Neural progenitor cell (in vitro differentiated cells): ENCODE measurements at regions not wholly inside any gene's neighbourhood (a gene's known extent, or its start where the extent isn't known, plus 50 kb on each side); places are given as distances from the start of the nearest gene placed in this dataset.

Source experiments
- DNase-seq: peaks from one replicate; pipeline ENCODE4 v3.0.0-alpha.2; 2016; ENCODE audit warnings: low spot score
- H2AFZ ChIP-seq: fragments of 200-600 bp; sonication (generic); replicated peaks from 2 replicates; pipeline ENCODE4 v1.6.1; 2016; ENCODE audit warnings: antibody characterized with exemption
- H3F3A ChIP-seq: fragments of 200-600 bp; sonication (generic); 2 replicates; pipeline ENCODE4 v1.6.1; 2016; ENCODE audit warnings: antibody characterized with exemption, low read depth
- H3K27ac ChIP-seq: fragments of 200-600 bp; sonication (generic); 2 replicates; pipeline ENCODE4 v1.5.1; 2016; ENCODE audit warnings: mild to moderate bottlenecking
- H3K27me3 ChIP-seq: fragments of 200-600 bp; sonication (generic); 2 replicates; pipeline ENCODE4 v1.6.1; 2016; ENCODE audit warnings: mild to moderate bottlenecking, moderate library complexity
- H3K36me3 ChIP-seq: fragments of 200-600 bp; sonication (generic); 2 replicates; pipeline ENCODE4 v1.5.1; 2016
- H3K4me1 ChIP-seq: fragments of 200-600 bp; sonication (generic); 2 replicates; pipeline ENCODE4 v1.6.1; 2016; ENCODE audit warnings: mixed run types
- H3K4me2 ChIP-seq: fragments of 200-600 bp; sonication (generic); 2 replicates; pipeline ENCODE4 v1.6.1; 2016
- H3K4me3 ChIP-seq: fragments of 200-600 bp; sonication (generic); 2 replicates; pipeline ENCODE4 v1.5.1; 2016
- H3K79me2 ChIP-seq: fragments of 200-600 bp; sonication (generic); 2 replicates; pipeline ENCODE4 v1.6.1; 2016; ENCODE audit warnings: low read depth
- H3K9ac ChIP-seq: fragments of 200-600 bp; sonication (generic); 2 replicates; pipeline ENCODE4 v1.6.1; 2016
- H3K9me3 ChIP-seq: fragments of 200-600 bp; sonication (generic); 2 replicates; pipeline ENCODE4 v1.5.1; 2016; ENCODE audit warnings: low read depth
- H4K20me1 ChIP-seq: fragments of 200-600 bp; sonication (generic); 2 replicates; pipeline ENCODE4 v1.6.1; 2016; ENCODE audit warnings: low read depth
- H3K27ac Mint-ChIP-seq: 3 replicates; pipeline ENCODE4 v1.8.0; 2021; ENCODE audit warnings: mixed read lengths
- H3K27me3 Mint-ChIP-seq: 2 replicates; pipeline ENCODE4 v1.8.0; 2022; ENCODE audit warnings: low read depth, mild to moderate bottlenecking, inconsistent platforms, moderate library complexity, mixed read lengths; ENCODE audit not compliant: insufficient read depth
- H3K36me3 Mint-ChIP-seq: 3 replicates; pipeline ENCODE4 v1.8.0; 2021; ENCODE audit warnings: mixed read lengths
- H3K4me1 Mint-ChIP-seq: 3 replicates; pipeline ENCODE4 v1.8.0; 2021; ENCODE audit warnings: mixed read lengths
- H3K4me3 Mint-ChIP-seq: 3 replicates; pipeline ENCODE4 v1.8.0; 2021; ENCODE audit warnings: mild to moderate bottlenecking, moderate library complexity, mixed read lengths
- H3K9me3 Mint-ChIP-seq: 3 replicates; pipeline ENCODE4 v1.8.0; 2020; ENCODE audit warnings: mixed read lengths
- EZH2 ChIP-seq: fragments of 200-600 bp; sonication (generic); IDR thresholded peaks from 2 replicates; pipeline ENCODE4 v1.6.1; 2017; ENCODE audit warnings: antibody characterized with exemption, mild to moderate bottlenecking, moderate library complexity
- EZH2phosphoT487 ChIP-seq: fragments of 200-600 bp; sonication (generic); IDR thresholded peaks from 2 replicates; pipeline ENCODE4 v1.6.1; 2017; ENCODE audit warnings: antibody characterized with exemption
- TF ChIP-seq, protein P1 (sequence below): fragments of 200-600 bp; sonication (generic); IDR thresholded peaks from 2 replicates; pipeline ENCODE4 v1.5.1; 2017; ENCODE audit warnings: antibody characterized with exemption, mild to moderate bottlenecking

DNA sequence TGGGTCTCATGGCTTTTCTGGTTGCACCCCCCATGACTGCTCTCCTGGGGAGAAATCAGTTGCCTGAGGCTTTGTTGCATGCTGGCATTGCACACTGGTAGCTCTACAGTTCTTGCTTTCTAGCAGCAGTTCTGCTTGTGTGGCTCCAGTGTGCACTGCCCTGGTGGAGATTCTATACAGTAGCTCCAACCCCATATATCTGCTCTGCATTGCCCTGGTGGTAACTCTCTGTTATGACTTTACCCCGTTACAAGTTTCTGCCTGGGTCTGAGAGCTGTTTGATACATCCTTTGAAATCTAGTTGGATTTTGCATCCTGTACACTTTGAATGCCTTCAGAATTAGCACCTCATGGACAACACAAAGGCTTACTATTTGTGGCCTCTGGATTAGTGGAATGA lies 241.4 kb upstream of the EPHA5 start:
- no peak for DNase-seq
- Histone ChIP-seq H3K9me3 (no peaks in the 10 kb centered on the region), H3K9ac (no peak overlapping the region), H2AFZ (peak overlapping the region; percentile 18), H3K36me3 (no peaks in the 10 kb centered on the region), H3K27me3 (no peaks in the 10 kb centered on the region), H3K4me2 (no peak overlapping the region), H3K79me2 (no peaks in the 10 kb centered on the region), H3F3A (no peaks in the 10 kb centered on the region), H3K4me1 (no peaks in the 10 kb centered on the region), H3K4me3 (no peak overlapping the region), H3K27ac (no peak overlapping the region), H4K20me1 (no peaks in the 10 kb centered on the region)
- no peaks in the 10 kb centered on the region for H3K27me3 Mint-ChIP-seq
- H3K9me3 Mint-ChIP-seq = no peaks in the 10 kb centered on the region
- no peaks in the 10 kb centered on the region for H3K4me1 Mint-ChIP-seq
- TF ChIP-seq, protein P1, sequence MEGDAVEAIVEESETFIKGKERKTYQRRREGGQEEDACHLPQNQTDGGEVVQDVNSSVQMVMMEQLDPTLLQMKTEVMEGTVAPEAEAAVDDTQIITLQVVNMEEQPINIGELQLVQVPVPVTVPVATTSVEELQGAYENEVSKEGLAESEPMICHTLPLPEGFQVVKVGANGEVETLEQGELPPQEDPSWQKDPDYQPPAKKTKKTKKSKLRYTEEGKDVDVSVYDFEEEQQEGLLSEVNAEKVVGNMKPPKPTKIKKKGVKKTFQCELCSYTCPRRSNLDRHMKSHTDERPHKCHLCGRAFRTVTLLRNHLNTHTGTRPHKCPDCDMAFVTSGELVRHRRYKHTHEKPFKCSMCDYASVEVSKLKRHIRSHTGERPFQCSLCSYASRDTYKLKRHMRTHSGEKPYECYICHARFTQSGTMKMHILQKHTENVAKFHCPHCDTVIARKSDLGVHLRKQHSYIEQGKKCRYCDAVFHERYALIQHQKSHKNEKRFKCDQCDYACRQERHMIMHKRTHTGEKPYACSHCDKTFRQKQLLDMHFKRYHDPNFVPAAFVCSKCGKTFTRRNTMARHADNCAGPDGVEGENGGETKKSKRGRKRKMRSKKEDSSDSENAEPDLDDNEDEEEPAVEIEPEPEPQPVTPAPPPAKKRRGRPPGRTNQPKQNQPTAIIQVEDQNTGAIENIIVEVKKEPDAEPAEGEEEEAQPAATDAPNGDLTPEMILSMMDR = no peak
- TF ChIP-seq EZH2phosphoT487 (no peak), EZH2 (no peak)
- no peak overlapping the region for H3K27ac Mint-ChIP-seq
- no peaks in the 10 kb centered on the region for H3K36me3 Mint-ChIP-seq
- no peak overlapping the region for H3K4me3 Mint-ChIP-seq

- Histone ChIP-seq H3K9ac (no peak overlapping the region), H3K79me2 (no peaks in the 10 kb centered on the region), H3K27ac (no peak overlapping the region), H3K4me1 (no peaks in the 10 kb centered on the region), H3K4me3 (no peak overlapping the region), H3K36me3 (no peaks in the 10 kb centered on the region), H4K20me1 (no peaks in the 10 kb centered on the region), H3K27me3 (no peaks in the 10 kb centered on the region), H2AFZ (peak overlapping the region; percentile 89), H3K9me3 (no peaks in the 10 kb centered on the region), H3F3A (no peaks in the 10 kb centered on the region), H3K4me2 (no peak overlapping the region)
- no peaks in the 10 kb centered on the region for H3K36me3 Mint-ChIP-seq
- no peak overlapping the region for H3K27ac Mint-ChIP-seq
- H3K4me3 Mint-ChIP-seq = no peak overlapping the region
- peaks cover 3% of the 10 kb centered on the region for H3K4me1 Mint-ChIP-seq
- no peak for DNase-seq
- H3K27me3 Mint-ChIP-seq = no peaks in the 10 kb centered on the region
- TF ChIP-seq EZH2 = no peak
- TF ChIP-seq EZH2phosphoT487 = no peak
- TF ChIP-seq, protein P1 = no peak
- peaks cover 2% of the 10 kb centered on the region for H3K9me3 Mint-ChIP-seq
These were observed 223.9 kb upstream of the EPHA5 start for GRCh38 chr4:65893957-65894755.

- Mint-ChIP-seq H3K36me3 (no peaks in the 10 kb centered on the region), H3K9me3 (peaks cover 2% of the 10 kb centered on the region), H3K4me1 (peaks cover 3% of the 10 kb centered on the region), H3K27ac (no peak overlapping the region), H3K27me3 (no peaks in the 10 kb centered on the region), H3K4me3 (no peak overlapping the region)
- H3K4me3 ChIP-seq = no peak overlapping the region
- no peaks in the 10 kb centered on the region for H4K20me1 ChIP-seq
- no peaks in the 10 kb centered on the region for H3K79me2 ChIP-seq
- no peak overlapping the region for H3K9ac ChIP-seq
- DNase-seq = no peak
- no peaks in the 10 kb centered on the region for H3F3A ChIP-seq
- H3K27ac ChIP-seq = no peak overlapping the region
- peak overlapping the region; percentile 61 for H2AFZ ChIP-seq
- H3K9me3 ChIP-seq = no peaks in the 10 kb centered on the region
- TF ChIP-seq, protein P1 = no peak
- TF ChIP-seq EZH2 = no peak
- no peak for TF ChIP-seq EZH2phosphoT487
- H3K4me2 ChIP-seq = no peak overlapping the region
- no peaks in the 10 kb centered on the region for H3K27me3 ChIP-seq
- no peaks in the 10 kb centered on the region for H3K4me1 ChIP-seq
- no peaks in the 10 kb centered on the region for H3K36me3 ChIP-seq
These were observed 223.0 kb upstream of the EPHA5 start for GRCh38 chr4:65893271-65893670.
